ENCODE measurements at regions not wholly inside any gene's neighbourhood (a gene's known extent, or its start where the extent isn't known, plus 50 kb on each side); places are given as distances from the start of the nearest gene placed in this dataset.
"Not testable (repeated sequence)": the region's sequence is repeated elsewhere in the genome, so short reads cannot be mapped to it uniquely, and the experiment has no call there.

DNA sequence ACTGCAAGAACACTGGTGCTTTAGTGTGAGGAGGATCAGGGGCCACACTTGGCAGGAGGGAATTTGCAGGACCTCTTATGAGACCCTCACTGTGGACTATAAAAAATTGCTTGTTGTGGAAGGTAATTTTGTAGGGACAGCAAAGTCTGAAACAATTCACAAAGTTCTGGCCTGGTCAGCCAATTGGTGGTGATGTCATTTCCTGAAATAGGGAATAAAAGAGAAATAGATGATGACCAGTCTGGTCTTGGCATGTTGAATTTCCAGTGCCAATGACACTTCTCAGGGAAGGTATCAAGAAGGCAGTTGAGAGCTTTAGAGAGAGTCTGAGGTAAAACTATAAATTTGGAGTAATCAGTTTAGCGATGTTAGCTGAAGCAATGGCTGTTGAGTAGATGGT is 129.3 kb upstream of the LMNTD1 start:
- H3K9me3 ChIP-seq (replicated peaks in 1 of 3): no peaks in the 10 kb centered on the region
- peaks cover 0 to 5% of the 10 kb centered on the region in 2 donors for H3K4me1 ChIP-seq (replicated peaks in 1 of 2)
- no peak for TF ChIP-seq CTCF (IDR thresholded peaks at IDR 0.05)
- no peak for TF ChIP-seq POLR2A (IDR thresholded peaks at IDR 0.05)
- no peak for DNase-seq
- H3K27ac ChIP-seq: no peak overlapping the region
- H3K4me3 ChIP-seq: no peak overlapping the region
- WGBS, 4 donors: 91 to 98% (median 94%) methylated on average over 1 of the region's 1 CpG
- H3K27me3 ChIP-seq: no peaks in the 10 kb centered on the region
- intact Hi-C loops (cut with DNase I): no loop called here
- no peaks in the 10 kb centered on the region for H3K36me3 ChIP-seq (replicated peaks in 1 of 2)

GRCh38 chr12:25684070-25684469 is 131.0 kb upstream of the LMNTD1 start:
- no peak for DNase-seq
- Histone ChIP-seq H3K4me1 (replicated peaks in 1 of 2) (no peaks in the 10 kb centered on the region), H3K4me3 (no peak overlapping the region), H3K27me3 (no peaks in the 10 kb centered on the region), H3K9me3 (replicated peaks in 1 of 3) (no peaks in the 10 kb centered on the region), H3K36me3 (replicated peaks in 1 of 2) (no peaks in the 10 kb centered on the region), H3K27ac (no peak overlapping the region)
- 81 to 91% (median 87%) methylated on average over 2 of the region's 2 CpGs for whole genome bisulfite sequencing, 4 donors
- intact Hi-C loops (cut with DNase I): no loop called here
- TF ChIP-seq CTCF (IDR thresholded peaks at IDR 0.05): no peak
- no peak for TF ChIP-seq POLR2A (IDR thresholded peaks at IDR 0.05)

DNA sequence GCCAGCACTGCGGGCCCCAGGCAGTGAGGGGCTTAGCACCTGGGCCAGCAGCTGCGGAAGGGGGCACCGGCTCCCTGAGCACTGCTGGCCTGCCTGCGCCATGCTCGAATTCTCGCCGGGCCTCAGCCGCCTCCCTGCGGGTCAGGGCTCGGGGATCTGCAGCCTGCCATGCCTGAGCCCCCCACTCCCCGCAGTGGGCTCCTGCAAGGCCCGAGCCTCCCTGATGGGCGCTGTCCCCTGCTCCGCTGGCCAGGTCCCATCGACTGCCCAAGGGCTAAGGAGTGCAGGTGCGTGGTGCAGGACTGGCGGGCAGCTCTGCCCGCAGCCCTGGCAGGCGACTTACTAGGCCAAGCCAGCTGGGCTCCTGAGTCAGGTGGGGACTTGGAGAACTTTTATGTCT is 133.3 kb upstream of the LMNTD1 start:
- H3K4me1 ChIP-seq (replicated peaks in 1 of 2): no peaks in the 10 kb centered on the region
- TF ChIP-seq CTCF (IDR thresholded peaks at IDR 0.05) (no peak), POLR2A (IDR thresholded peaks at IDR 0.05) (no peak)
- 88 to 98% (median 92%) methylated on average over 3 to 19 of the region's 19 CpGs for WGBS, 4 donors
- DNase-seq: no peak
- H3K27me3 ChIP-seq: no peaks in the 10 kb centered on the region
- no peaks in the 10 kb centered on the region for H3K9me3 ChIP-seq (replicated peaks in 1 of 3)
- no peak overlapping the region for H3K4me3 ChIP-seq
- H3K36me3 ChIP-seq (replicated peaks in 1 of 2): no peaks in the 10 kb centered on the region
- intact Hi-C loops (cut with DNase I): no loop called here
- H3K27ac ChIP-seq: no peak overlapping the region

- H3K36me3 ChIP-seq (replicated peaks in 1 of 2): no peaks in the 10 kb centered on the region
- TF ChIP-seq CTCF (IDR thresholded peaks at IDR 0.05): no peak
- no peak for TF ChIP-seq POLR2A (IDR thresholded peaks at IDR 0.05)
- WGBS, 4 donors: 78 to 91% (median 86%) methylated on average over 6 of the region's 6 CpGs
Measured at GRCh38 chr12:25687226-25687625, 134.1 kb upstream of the LMNTD1 start.

DNA sequence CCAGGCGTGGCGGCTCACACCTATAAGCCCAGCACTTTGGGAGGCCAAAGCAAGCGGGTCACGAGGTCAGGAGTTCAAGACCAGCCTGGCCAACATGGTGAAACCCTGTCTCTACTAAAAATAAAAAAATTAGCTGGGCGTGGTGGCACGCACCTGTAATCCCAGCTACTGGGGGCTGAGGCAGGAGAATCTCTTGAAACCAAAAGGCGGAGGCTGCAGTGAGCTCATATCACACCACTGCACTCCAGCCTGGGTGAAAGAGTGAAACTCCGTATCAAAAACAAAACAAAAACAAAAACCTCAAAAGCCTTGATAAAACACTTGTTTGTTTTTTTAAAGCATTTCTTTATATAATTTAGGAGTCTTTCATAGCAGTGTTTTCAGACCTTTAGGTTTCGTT is 135.8 kb upstream of the LMNTD1 start:
- intact Hi-C loops (cut with DNase I); H3K27ac ChIP-seq; H3K9me3 ChIP-seq (replicated peaks in 1 of 3); H3K4me3 ChIP-seq; H3K36me3 ChIP-seq (replicated peaks in 1 of 2); H3K27me3 ChIP-seq; DNase-seq: not testable (repeated sequence)
- H3K4me1 ChIP-seq (replicated peaks in 1 of 2): peaks cover 4 to 12% of the 10 kb centered on the region in 2 donors
- WGBS, 4 donors: 89 to 94% (median 92%) methylated on average over 9 of the region's 9 CpGs

More at GRCh38 chr12:25687226-25687625, 134.1 kb upstream of the LMNTD1 start:
- no peak overlapping the region for H3K27ac ChIP-seq
- intact Hi-C loops (cut with DNase I): no loop called here
- H3K4me1 ChIP-seq (replicated peaks in 1 of 2): peaks cover 0 to 6% of the 10 kb centered on the region in 2 donors
- H3K9me3 ChIP-seq (replicated peaks in 1 of 3): no peaks in the 10 kb centered on the region
- DNase-seq: no peak
- H3K4me3 ChIP-seq: no peak overlapping the region
- H3K27me3 ChIP-seq: no peaks in the 10 kb centered on the region

Data from adrenal gland (tissue), 9 donors.